Mesothelial cell of epicardium (in vitro differentiated cells): ENCODE measurements at regions not wholly inside any gene's neighbourhood (a gene's known extent, or its start where the extent isn't known, plus 50 kb on each side); places are given as distances from the start of the nearest gene placed in this dataset.

ENCODE experiments used
- DNase-seq, 2 experiments: peaks; one replicate each; pipeline ENCODE4 v3.0.0; 2021; ENCODE audit warnings: low spot score in 2 of 2; ENCODE audit not compliant: unreplicated experiment in 2 of 2
- H3K27ac Mint-ChIP-seq: 2 replicates; pipeline ENCODE4 v1.8.0; 2021; ENCODE audit warnings: mixed read lengths
- H3K27me3 Mint-ChIP-seq: 2 replicates; pipeline ENCODE4 v1.8.0; 2021; ENCODE audit warnings: low read depth, mixed read lengths
- H3K36me3 Mint-ChIP-seq: 2 replicates; pipeline ENCODE4 v1.8.0; 2021; ENCODE audit warnings: mixed read lengths
- H3K4me1 Mint-ChIP-seq: 2 replicates; pipeline ENCODE4 v1.8.0; 2021; ENCODE audit warnings: mixed read lengths
- H3K4me3 Mint-ChIP-seq: 2 replicates; pipeline ENCODE4 v1.8.0; 2021; ENCODE audit warnings: mild to moderate bottlenecking, moderate library complexity, mixed read lengths
- H3K9me3 Mint-ChIP-seq: 2 replicates; pipeline ENCODE4 v1.8.0; 2021; ENCODE audit warnings: mixed read lengths
- CTCF ChIP-seq: fragments of 200-600 bp; sonication (generic); IDR thresholded peaks from one replicate; pipeline ENCODE4 v1.5.0; 2021; ENCODE audit warnings: antibody characterized with exemption; ENCODE audit not compliant: unreplicated experiment

GRCh38 chr20:6953611-6954010, 186.1 kb downstream of the BMP2 start:
- no peaks in the 10 kb centered on the region for H3K27me3 Mint-ChIP-seq
- H3K27ac Mint-ChIP-seq = no peak overlapping the region
- no peak for DNase-seq
- H3K9me3 Mint-ChIP-seq = peaks cover 15% of the 10 kb centered on the region
- no peaks in the 10 kb centered on the region for H3K36me3 Mint-ChIP-seq
- H3K4me3 Mint-ChIP-seq = no peak overlapping the region
- H3K4me1 Mint-ChIP-seq = no peaks in the 10 kb centered on the region
- TF ChIP-seq CTCF = no peak

- no peak for TF ChIP-seq CTCF
- no peak overlapping the region for H3K27ac Mint-ChIP-seq
- H3K27me3 Mint-ChIP-seq = no peaks in the 10 kb centered on the region
- no peak overlapping the region for H3K4me3 Mint-ChIP-seq
- no peak for DNase-seq
- no peaks in the 10 kb centered on the region for H3K4me1 Mint-ChIP-seq
- peaks cover 15% of the 10 kb centered on the region for H3K9me3 Mint-ChIP-seq
- no peaks in the 10 kb centered on the region for H3K36me3 Mint-ChIP-seq
Observed at GRCh38 chr20:6954219-6954618, 186.7 kb downstream of the BMP2 start.

- Mint-ChIP-seq H3K27me3 (no peaks in the 10 kb centered on the region), H3K9me3 (peaks cover 17% of the 10 kb centered on the region), H3K4me3 (no peak overlapping the region), H3K4me1 (peaks cover 2% of the 10 kb centered on the region), H3K27ac (no peak overlapping the region), H3K36me3 (no peaks in the 10 kb centered on the region)
- no peak for DNase-seq
- no peak for TF ChIP-seq CTCF
Observed at GRCh38 chr20:6956056-6956455, 188.6 kb downstream of the BMP2 start.

- H3K9me3 Mint-ChIP-seq = peaks cover 14% of the 10 kb centered on the region
- H3K36me3 Mint-ChIP-seq = no peaks in the 10 kb centered on the region
- H3K4me1 Mint-ChIP-seq = peaks cover 2% of the 10 kb centered on the region
- H3K27ac Mint-ChIP-seq = no peak overlapping the region
- no peak overlapping the region for H3K4me3 Mint-ChIP-seq
- H3K27me3 Mint-ChIP-seq = no peaks in the 10 kb centered on the region
- DNase-seq = no peak
- no peak for TF ChIP-seq CTCF
Observed at GRCh38 chr20:6956574-6956973, 189.1 kb downstream of the BMP2 start.

- Mint-ChIP-seq H3K9me3 (peaks cover 5% of the 10 kb centered on the region), H3K27me3 (no peaks in the 10 kb centered on the region), H3K27ac (no peak overlapping the region), H3K36me3 (no peaks in the 10 kb centered on the region), H3K4me1 (peaks cover 2% of the 10 kb centered on the region), H3K4me3 (no peak overlapping the region)
- DNase-seq = no peak
- TF ChIP-seq CTCF = no peak
Observed at GRCh38 chr20:6959900-6960312, 192.4 kb downstream of the BMP2 start.

- no peak overlapping the region for H3K4me3 Mint-ChIP-seq
- H3K27me3 Mint-ChIP-seq = no peaks in the 10 kb centered on the region
- peaks cover 16% of the 10 kb centered on the region for H3K9me3 Mint-ChIP-seq
- no peaks in the 10 kb centered on the region for H3K4me1 Mint-ChIP-seq
- H3K36me3 Mint-ChIP-seq = no peaks in the 10 kb centered on the region
- DNase-seq = no peak
- no peak for TF ChIP-seq CTCF
- no peak overlapping the region for H3K27ac Mint-ChIP-seq
Observed at GRCh38 chr20:6966721-6967120, 199.2 kb downstream of the BMP2 start.
